ENCODE measurements at regions not wholly inside any gene's neighbourhood (a gene's known extent, or its start where the extent isn't known, plus 50 kb on each side); places are given as distances from the start of the nearest gene placed in this dataset.

DNA sequence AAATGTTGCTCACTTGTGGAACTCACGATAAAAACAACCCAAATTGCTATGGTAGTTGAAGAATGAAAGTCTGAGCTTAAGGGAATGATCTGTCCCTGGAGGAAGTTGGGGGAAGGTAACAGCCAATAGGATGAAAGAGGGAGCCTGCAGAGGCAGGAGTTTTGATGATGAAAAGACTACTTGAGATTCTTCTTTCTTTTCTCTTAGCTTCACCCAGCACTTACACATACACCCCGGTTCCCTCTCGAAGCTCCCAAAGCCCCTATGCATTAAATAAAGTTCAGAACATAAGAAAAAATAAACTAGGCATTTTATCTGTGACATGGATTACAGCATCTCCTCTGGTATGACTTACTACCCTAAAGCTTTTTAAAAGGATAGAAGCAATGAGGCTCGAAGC, 122.9 kb upstream of the GATB start:
- no peak overlapping the region for H3K27ac ChIP-seq
- no peaks in the 10 kb centered on the region for H3K4me1 ChIP-seq
- no peak for TF ChIP-seq POLR2A (IDR thresholded peaks at IDR 0.05)
- no peak for DNase-seq
- H3K4me3 ChIP-seq: no peak overlapping the region
- H3K36me3 ChIP-seq: no peaks in the 10 kb centered on the region
- intact Hi-C loops (cut with DNase I; ENCODE audit: low total_unique reads): no loop called here
- H3K9me3 ChIP-seq: no peaks in the 10 kb centered on the region
- no peaks in the 10 kb centered on the region for H3K27me3 ChIP-seq

DNA sequence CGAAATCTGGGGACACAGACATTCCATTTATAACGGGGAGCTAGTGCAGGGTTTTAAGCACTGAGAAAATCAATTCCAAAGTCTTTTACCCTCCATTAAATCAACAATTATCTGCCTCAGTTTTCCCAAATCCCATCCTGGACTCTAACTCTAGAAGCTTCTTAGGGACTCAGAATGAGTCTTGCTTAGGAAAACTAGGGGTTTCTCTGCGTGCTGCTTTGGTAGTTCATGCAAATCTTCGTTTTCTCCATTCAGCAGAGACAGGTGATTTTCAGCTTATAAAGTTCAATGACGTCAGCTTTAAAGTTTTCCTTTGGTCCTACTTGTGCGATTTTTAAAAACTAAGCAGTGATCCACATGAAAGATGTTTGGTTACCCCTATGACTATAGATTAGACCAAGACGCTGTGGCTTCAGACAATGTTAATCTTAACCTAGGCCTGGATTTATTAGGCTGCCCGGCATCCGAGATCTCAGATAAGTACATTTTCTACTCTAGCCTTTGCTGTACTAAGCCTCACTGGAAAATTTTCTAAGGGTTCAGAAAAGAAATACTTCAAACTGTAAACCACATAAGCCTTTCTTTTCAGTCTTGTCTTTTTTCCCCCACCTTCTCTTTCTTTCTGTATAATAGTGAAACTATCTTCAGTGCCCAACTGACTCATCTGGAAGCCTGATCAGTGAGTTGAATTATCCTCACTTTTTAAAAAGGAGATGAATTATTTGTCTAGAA, 121.4 kb upstream of the GATB start:
- intact Hi-C loops (cut with DNase I; ENCODE audit: low total_unique reads): no loop called here
- H3K4me1 ChIP-seq: no peaks in the 10 kb centered on the region
- no peak overlapping the region for H3K4me3 ChIP-seq
- H3K9me3 ChIP-seq: no peaks in the 10 kb centered on the region
- TF ChIP-seq, protein P1, sequence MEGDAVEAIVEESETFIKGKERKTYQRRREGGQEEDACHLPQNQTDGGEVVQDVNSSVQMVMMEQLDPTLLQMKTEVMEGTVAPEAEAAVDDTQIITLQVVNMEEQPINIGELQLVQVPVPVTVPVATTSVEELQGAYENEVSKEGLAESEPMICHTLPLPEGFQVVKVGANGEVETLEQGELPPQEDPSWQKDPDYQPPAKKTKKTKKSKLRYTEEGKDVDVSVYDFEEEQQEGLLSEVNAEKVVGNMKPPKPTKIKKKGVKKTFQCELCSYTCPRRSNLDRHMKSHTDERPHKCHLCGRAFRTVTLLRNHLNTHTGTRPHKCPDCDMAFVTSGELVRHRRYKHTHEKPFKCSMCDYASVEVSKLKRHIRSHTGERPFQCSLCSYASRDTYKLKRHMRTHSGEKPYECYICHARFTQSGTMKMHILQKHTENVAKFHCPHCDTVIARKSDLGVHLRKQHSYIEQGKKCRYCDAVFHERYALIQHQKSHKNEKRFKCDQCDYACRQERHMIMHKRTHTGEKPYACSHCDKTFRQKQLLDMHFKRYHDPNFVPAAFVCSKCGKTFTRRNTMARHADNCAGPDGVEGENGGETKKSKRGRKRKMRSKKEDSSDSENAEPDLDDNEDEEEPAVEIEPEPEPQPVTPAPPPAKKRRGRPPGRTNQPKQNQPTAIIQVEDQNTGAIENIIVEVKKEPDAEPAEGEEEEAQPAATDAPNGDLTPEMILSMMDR (IDR thresholded peaks at IDR 0.05): no peak
- TF ChIP-seq POLR2A (IDR thresholded peaks at IDR 0.05): no peak
- no peak for DNase-seq
- H3K27me3 ChIP-seq: no peaks in the 10 kb centered on the region
- no peak overlapping the region for H3K27ac ChIP-seq
- no peaks in the 10 kb centered on the region for H3K36me3 ChIP-seq

DNA sequence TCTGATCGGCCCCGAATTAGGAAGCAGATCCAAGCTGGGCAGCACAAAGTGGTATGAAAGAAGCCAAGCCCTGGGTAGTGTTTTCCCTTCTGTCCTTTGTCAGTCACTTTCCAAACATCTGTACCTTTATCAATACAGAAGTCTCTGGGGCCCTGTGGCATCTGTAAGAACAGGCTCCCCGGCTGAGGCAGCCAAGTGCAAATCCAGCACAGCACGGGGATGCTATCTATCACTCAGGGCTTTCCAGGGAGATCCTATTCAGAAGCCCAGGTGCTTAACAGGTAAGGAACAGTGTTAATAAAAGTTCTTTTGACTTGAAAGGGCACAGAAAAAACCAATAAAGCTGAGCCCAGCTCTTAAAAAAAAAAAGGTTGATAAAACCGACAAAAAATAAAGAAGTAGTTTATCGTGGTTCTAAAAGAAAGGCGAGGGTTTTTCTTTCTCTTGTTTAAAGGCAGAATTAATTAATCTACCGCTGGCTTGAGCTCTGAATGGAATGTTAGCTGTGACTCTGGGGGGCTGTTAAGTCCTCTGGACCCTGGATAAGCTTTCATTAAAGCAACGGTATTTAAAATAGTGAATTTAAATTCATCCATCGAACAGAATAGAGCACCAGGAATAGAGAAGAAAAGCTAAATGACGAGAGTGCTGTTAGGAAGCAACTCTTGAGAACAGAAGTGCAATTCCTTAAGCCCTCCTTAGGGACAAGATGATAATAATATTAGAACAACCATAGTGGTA, 119.1 kb upstream of the GATB start:
- no peaks in the 10 kb centered on the region for H3K27me3 ChIP-seq
- H3K9me3 ChIP-seq: no peaks in the 10 kb centered on the region
- no peaks in the 10 kb centered on the region for H3K4me1 ChIP-seq
- H3K4me3 ChIP-seq: no peak overlapping the region
- no peak for DNase-seq
- H3K36me3 ChIP-seq: no peaks in the 10 kb centered on the region
- no peak overlapping the region for H3K27ac ChIP-seq
- intact Hi-C loops (cut with DNase I; ENCODE audit: low total_unique reads): no loop called here
- TF ChIP-seq POLR2A (IDR thresholded peaks at IDR 0.05): no peak
- TF ChIP-seq, protein P1 (IDR thresholded peaks at IDR 0.05): no peak

DNA sequence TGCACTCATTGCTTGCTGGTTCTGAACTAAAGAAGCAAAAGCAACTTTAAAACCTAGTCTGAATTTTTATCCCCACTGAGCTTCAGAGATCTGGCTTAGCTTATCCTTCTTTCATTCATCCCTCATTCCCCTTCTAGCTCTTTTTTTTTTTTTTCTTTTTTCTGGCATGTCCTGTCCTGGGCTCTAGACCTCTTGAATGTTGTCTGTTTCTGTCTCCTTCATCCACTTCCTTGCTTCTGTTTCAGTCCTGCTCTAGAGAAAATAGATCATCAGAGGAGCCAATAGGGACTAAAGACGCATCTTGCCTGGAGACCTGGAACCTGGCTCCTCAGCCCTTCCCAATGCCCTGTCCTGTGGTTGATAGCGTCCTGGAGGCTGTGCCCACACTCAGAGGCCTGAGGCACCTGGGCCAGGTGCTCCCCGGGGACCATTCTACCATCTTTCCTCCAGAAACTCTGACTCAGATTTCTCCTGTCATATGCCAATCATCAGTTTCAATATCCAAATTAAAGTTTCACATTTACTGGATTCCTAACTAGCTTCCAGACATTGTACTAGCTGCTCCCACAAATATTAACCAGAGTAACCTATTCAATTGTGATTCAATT, 115.7 kb upstream of the GATB start:
- no peak overlapping the region for H3K4me3 ChIP-seq
- intact Hi-C loops (cut with DNase I; ENCODE audit: low total_unique reads): no loop called here

DNA sequence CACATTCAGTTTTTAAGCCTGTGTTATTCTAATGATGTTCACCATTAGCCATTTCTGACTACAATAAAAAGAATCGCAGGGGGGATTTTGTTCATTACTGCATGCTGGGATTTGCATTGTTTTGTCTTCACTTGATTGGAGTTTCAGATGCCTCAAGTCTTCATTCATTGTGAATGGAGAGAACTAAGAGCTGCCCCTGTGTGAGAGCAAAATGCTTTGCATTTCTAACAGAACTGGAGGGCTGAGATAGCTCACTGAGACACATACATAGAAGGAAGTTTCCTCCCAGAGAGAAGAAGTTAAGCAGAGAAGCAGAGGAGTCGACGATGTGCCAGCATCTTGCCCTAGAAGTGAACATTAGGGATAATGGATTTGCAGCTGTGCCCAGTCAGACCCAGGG, 113.5 kb upstream of the GATB start:
- Histone ChIP-seq H3K4me3 (no peak overlapping the region), H3K27ac (no peak overlapping the region)
- intact Hi-C loops (cut with DNase I; ENCODE audit: low total_unique reads): no loop called here

More for the DNA sequence above, 115.7 kb upstream of the GATB start:
- Histone ChIP-seq H3K27me3 (no peaks in the 10 kb centered on the region), H3K9me3 (no peaks in the 10 kb centered on the region), H3K27ac (no peak overlapping the region), H3K4me1 (no peaks in the 10 kb centered on the region), H3K36me3 (no peaks in the 10 kb centered on the region)
- TF ChIP-seq, protein P1 (IDR thresholded peaks at IDR 0.05): no peak
- TF ChIP-seq POLR2A (IDR thresholded peaks at IDR 0.05): no peak
- no peak for DNase-seq

More for the DNA sequence above, 113.5 kb upstream of the GATB start:
- no peak for DNase-seq
- H3K27me3 ChIP-seq: no peaks in the 10 kb centered on the region
- H3K36me3 ChIP-seq: no peaks in the 10 kb centered on the region
- H3K4me1 ChIP-seq: no peaks in the 10 kb centered on the region
- TF ChIP-seq, protein P1 (IDR thresholded peaks at IDR 0.05): no peak
- TF ChIP-seq POLR2A (IDR thresholded peaks at IDR 0.05): no peak
- H3K9me3 ChIP-seq: no peaks in the 10 kb centered on the region
